Glutamatergic neuron (in vitro differentiated cells): ENCODE measurements at regions not wholly inside any gene's neighbourhood (a gene's known extent, or its start where the extent isn't known, plus 50 kb on each side); places are given as distances from the start of the nearest gene placed in this dataset.

Experiments
- DNase-seq: peaks from one replicate; pipeline ENCODE4 v3.0.0; 2022
- H3K27ac Mint-ChIP-seq: one replicate; pipeline ENCODE4 v1.8.0; 2020; ENCODE audit warnings: mild to moderate bottlenecking, mixed read lengths, inconsistent platforms; ENCODE audit not compliant: unreplicated experiment
- H3K27me3 Mint-ChIP-seq: one replicate; pipeline ENCODE4 v1.8.0; 2020; ENCODE audit warnings: mild to moderate bottlenecking, moderate library complexity, mixed read lengths, inconsistent platforms; ENCODE audit not compliant: unreplicated experiment
- H3K36me3 Mint-ChIP-seq: one replicate; pipeline ENCODE4 v1.8.0; 2020; ENCODE audit warnings: mild to moderate bottlenecking, mixed read lengths, inconsistent platforms; ENCODE audit not compliant: unreplicated experiment
- H3K4me1 Mint-ChIP-seq: one replicate; pipeline ENCODE4 v1.8.0; 2020; ENCODE audit warnings: mild to moderate bottlenecking, low read depth, mixed read lengths, inconsistent platforms; ENCODE audit not compliant: unreplicated experiment
- H3K4me3 Mint-ChIP-seq: one replicate; pipeline ENCODE4 v1.8.0; 2020; ENCODE audit warnings: mild to moderate bottlenecking, mixed read lengths, inconsistent platforms; ENCODE audit not compliant: unreplicated experiment
- H3K9me3 Mint-ChIP-seq: one replicate; pipeline ENCODE4 v1.8.0; 2020; ENCODE audit warnings: mild to moderate bottlenecking, moderate library complexity, mixed read lengths, inconsistent platforms; ENCODE audit not compliant: unreplicated experiment
- CTCF ChIP-seq: fragments of 200-600 bp; sonication (generic); IDR thresholded peaks from one replicate; pipeline ENCODE4 v1.5.0; 2021; ENCODE audit not compliant: partially characterized antibody, unreplicated experiment

- H3K9me3 Mint-ChIP-seq: no peaks in the 10 kb centered on the region
- TF ChIP-seq CTCF: no peak
- no peak overlapping the region for H3K4me3 Mint-ChIP-seq
Observed at GRCh38 chr10:123289432-123289831, 135.2 kb downstream of the BUB3 start.

DNA sequence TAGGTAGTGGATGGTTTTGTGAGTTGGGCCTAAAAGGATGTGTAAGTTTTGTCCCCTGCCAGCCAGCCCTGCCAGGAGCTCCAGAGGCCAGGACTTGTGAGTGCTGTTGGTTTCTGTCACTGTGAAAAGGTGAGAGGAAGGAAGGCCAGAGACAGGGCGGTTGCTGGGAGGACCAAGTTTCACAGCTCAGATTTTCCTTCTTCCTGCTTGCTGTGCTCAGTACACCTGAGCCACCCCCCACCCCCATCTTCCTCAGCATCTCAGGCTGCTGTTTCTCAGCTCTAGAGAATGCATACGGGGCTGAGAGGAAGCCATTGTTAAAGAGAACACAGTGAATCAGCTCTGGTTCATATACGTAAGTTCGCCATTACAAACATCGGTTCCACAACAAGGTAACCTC, 139.9 kb downstream of the BUB3 start:
- no peaks in the 10 kb centered on the region for H3K36me3 Mint-ChIP-seq
- H3K4me1 Mint-ChIP-seq: no peaks in the 10 kb centered on the region
- DNase-seq: no peak
- no peak overlapping the region for H3K4me3 Mint-ChIP-seq
- H3K9me3 Mint-ChIP-seq: no peaks in the 10 kb centered on the region
- no peaks in the 10 kb centered on the region for H3K27me3 Mint-ChIP-seq
- no peak for TF ChIP-seq CTCF
- H3K27ac Mint-ChIP-seq: no peak overlapping the region

More at GRCh38 chr10:123289432-123289831, 135.2 kb downstream of the BUB3 start:
- DNase-seq: no peak
- Mint-ChIP-seq H3K27ac (no peak overlapping the region), H3K4me1 (no peaks in the 10 kb centered on the region), H3K36me3 (peaks cover 2% of the 10 kb centered on the region), H3K27me3 (no peaks in the 10 kb centered on the region)

DNA sequence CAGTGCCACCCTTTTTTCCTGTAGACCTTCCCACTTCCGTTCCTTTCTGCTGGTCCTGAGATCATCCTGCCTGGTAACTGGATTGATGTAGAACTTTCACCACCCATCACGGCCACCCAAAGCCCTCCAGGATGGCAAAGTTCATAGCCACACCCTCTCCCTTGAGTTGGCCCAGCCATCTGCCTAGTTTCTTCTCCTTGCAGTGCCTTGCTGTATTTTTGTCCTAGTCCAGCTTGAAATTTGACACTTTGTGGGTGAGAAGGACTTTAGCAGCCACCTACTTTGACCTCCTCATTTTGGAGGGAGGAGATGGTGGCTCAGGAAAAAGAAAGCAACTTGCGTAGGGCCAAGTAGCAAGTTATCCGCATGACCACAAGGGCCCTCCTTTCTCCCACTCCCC, 140.7 kb downstream of the BUB3 start:
- H3K27ac Mint-ChIP-seq: no peak overlapping the region
- H3K9me3 Mint-ChIP-seq: no peaks in the 10 kb centered on the region

DNA sequence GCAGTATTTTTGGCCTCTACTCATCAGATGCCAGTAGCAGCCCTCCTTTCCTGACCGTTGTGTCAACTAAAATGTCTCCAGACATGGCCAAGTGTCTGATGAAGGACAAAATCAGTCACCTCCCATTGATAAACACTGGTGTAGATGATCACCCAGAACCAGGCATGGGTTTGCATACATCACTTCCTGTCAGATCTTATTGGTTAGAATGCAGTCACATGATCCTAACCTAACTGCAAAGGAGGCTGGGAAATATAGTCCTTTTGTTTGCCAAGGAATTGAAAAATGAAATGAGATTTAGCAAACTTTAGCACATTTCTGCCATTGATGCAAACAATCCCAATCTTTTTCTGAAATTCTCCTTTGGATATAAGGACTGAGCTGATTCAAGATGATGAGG, 141.4 kb downstream of the BUB3 start:
- Mint-ChIP-seq H3K9me3 (no peaks in the 10 kb centered on the region), H3K36me3 (no peaks in the 10 kb centered on the region), H3K27me3 (peaks cover 2% of the 10 kb centered on the region), H3K4me1 (no peaks in the 10 kb centered on the region), H3K4me3 (no peak overlapping the region), H3K27ac (no peak overlapping the region)
- no peak for TF ChIP-seq CTCF
- no peak for DNase-seq

More for the DNA sequence above, 140.7 kb downstream of the BUB3 start:
- Mint-ChIP-seq H3K27me3 (peaks cover under 1% of the 10 kb centered on the region), H3K4me1 (no peaks in the 10 kb centered on the region), H3K36me3 (no peaks in the 10 kb centered on the region), H3K4me3 (no peak overlapping the region)
- no peak for TF ChIP-seq CTCF
- DNase-seq: no peak

- TF ChIP-seq CTCF: no peak
- Mint-ChIP-seq H3K27ac (no peak overlapping the region), H3K27me3 (peaks cover 2% of the 10 kb centered on the region), H3K4me1 (peaks cover 5% of the 10 kb centered on the region), H3K9me3 (no peaks in the 10 kb centered on the region), H3K36me3 (no peaks in the 10 kb centered on the region), H3K4me3 (no peak overlapping the region)
- no peak for DNase-seq
Observed at GRCh38 chr10:123297175-123297574, 143.0 kb downstream of the BUB3 start.
